A549 (cell line): ENCODE measurements at regions not wholly inside any gene's neighbourhood (a gene's known extent, or its start where the extent isn't known, plus 50 kb on each side); places are given as distances from the start of the nearest gene placed in this dataset.

Experiments used
- ATAC-seq, 2 experiments: fragments of 200-7000 bp in 1 of 2; fragments of >200 bp in 1 of 2; cut with Nextera tagmentation in 1 of 2; cut with Tn5 transposase in 1 of 2; 3 replicates each; pipeline versions ENCODE4 v1.8.0 to v1.9.1; 2018 to 2020; ENCODE audit warnings: mild to moderate bottlenecking in 1 of 2, moderate library complexity in 1 of 2
- CTCF ChIA-PET: fragments of 300-600 bp; sonication (Branson Sonifier 250); formaldehyde crosslinking; extraction: SDS; loops from one replicate; lab custom pipeline; 2021; ENCODE audit warnings: antibody characterized with exemption, inconsistent platforms; lab: Yijun Ruan, JAX
- POLR2A ChIA-PET: fragments of 350-600 bp; formaldehyde crosslinking; extraction: SDS; loops from one replicate; lab custom pipeline; 2021; ENCODE audit warnings: antibody characterized with exemption, inconsistent platforms; lab: Yijun Ruan, JAX
- DNase-seq, 2 experiments: peaks; one replicate each; pipeline versions ENCODE4 v3.0.0 to v3.0.0-alpha.2; 2011 to 2016; ENCODE audit warnings: low read depth in 1 of 2, low spot score in 1 of 2
- FAIRE-seq: peaks from 2 replicates; lab custom pipeline; 2011; peaks lifted over from hg19 to GRCh38; lab: Jason Lieb, UNC
- H3K27ac ChIP-seq, 2 experiments: fragments of >200 bp; sonication (Bioruptor Twin); formaldehyde crosslinking; 3 replicates each; pipeline ENCODE4 v1.5.1; 2016 to 2017
- H3K4me1 ChIP-seq: fragments of >200 bp; sonication (Bioruptor Twin); formaldehyde crosslinking; 3 replicates; pipeline ENCODE4 v1.6.1; 2016
- H3K4me2 ChIP-seq: fragments of >200 bp; sonication (Bioruptor Twin); formaldehyde crosslinking; 3 replicates; pipeline ENCODE4 v1.6.1; 2016
- H3K4me3 ChIP-seq: fragments of >200 bp; sonication (Bioruptor Twin); formaldehyde crosslinking; 3 replicates; pipeline ENCODE4 v1.5.1; 2016
- H3K9me3 ChIP-seq: fragments of >200 bp; sonication (Bioruptor Twin); formaldehyde crosslinking; 3 replicates; pipeline ENCODE4 v1.6.1; 2016
- ATOH8 ChIP-seq: fragments of 250-450 bp; sonication (Bioruptor Pico); IDR thresholded peaks from 2 replicates; pipeline ENCODE4 v1.5.0; 2020; ENCODE audit warnings: low read depth, mild to moderate bottlenecking, moderate library complexity
- CHD2 ChIP-seq: fragments of 150-350 bp; IDR thresholded peaks from 2 replicates; pipeline ENCODE4 v1.6.1; 2014; ENCODE audit warnings: low read length; ENCODE audit not compliant: partially characterized antibody
- CHD4 ChIP-seq: fragments of 200-600 bp; sonication (generic); IDR thresholded peaks from 2 replicates; pipeline ENCODE4 v1.6.1; 2016; ENCODE audit warnings: antibody characterized with exemption, mild to moderate bottlenecking, borderline replicate concordance
- EHF ChIP-seq: fragments of 250-450 bp; sonication (Bioruptor Pico); IDR thresholded peaks from 2 replicates; pipeline ENCODE4 v1.5.0; 2020; ENCODE audit warnings: mild to moderate bottlenecking
- EHMT2 ChIP-seq: fragments of 200-600 bp; sonication (generic); IDR thresholded peaks from 2 replicates; pipeline ENCODE4 v1.6.1; 2016; ENCODE audit warnings: antibody characterized with exemption, low read depth, mild to moderate bottlenecking, moderate library complexity
- ESRRA ChIP-seq: fragments of 150-350 bp; IDR thresholded peaks from 2 replicates; pipeline ENCODE4 v1.6.1; 2014; ENCODE audit warnings: mild to moderate bottlenecking, low read length, borderline replicate concordance
- FOSB ChIP-seq: fragments of 250-450 bp; sonication (Bioruptor Pico); IDR thresholded peaks from 2 replicates; pipeline ENCODE4 v1.5.0; 2020; ENCODE audit warnings: mild to moderate bottlenecking, moderate library complexity
- FOSL2 ChIP-seq, 2 experiments: fragments of 450-650 bp in 1 of 2; fragments of >200 bp in 1 of 2; sonication (Bioruptor Twin) in 1 of 2; formaldehyde crosslinking; IDR thresholded peaks; 2 replicates each; pipeline versions ENCODE4 v1.5.0 to v1.6.1; 2016 to 2020; ENCODE audit warnings: mild to moderate bottlenecking in 1 of 2, moderate library complexity in 1 of 2
- FOXS1 ChIP-seq: fragments of 250-450 bp; sonication (Bioruptor Pico); IDR thresholded peaks from 2 replicates; pipeline ENCODE4 v1.5.0; 2020; ENCODE audit warnings: mild to moderate bottlenecking, moderate library complexity
- HMGXB4 ChIP-seq: fragments of 250-450 bp; sonication (Bioruptor Pico); IDR thresholded peaks from 2 replicates; pipeline ENCODE4 v1.5.0; 2021; ENCODE audit warnings: mild to moderate bottlenecking, moderate library complexity, borderline replicate concordance
- HOXB5 ChIP-seq: fragments of 250-450 bp; sonication (Bioruptor Pico); IDR thresholded peaks from 2 replicates; pipeline ENCODE4 v1.5.0; 2020; ENCODE audit warnings: mild to moderate bottlenecking, moderate library complexity
- JUN ChIP-seq, 2 experiments: fragments of >200 bp; sonication (Bioruptor Twin); formaldehyde crosslinking; IDR thresholded peaks; 2 replicates in 1 of 2; 3 replicates in 1 of 2; pipeline ENCODE4 v1.6.1; 2016 to 2017
- KDM1A ChIP-seq: fragments of 200-600 bp; sonication (generic); IDR thresholded peaks from 2 replicates; pipeline ENCODE4 v1.6.1; 2016; ENCODE audit warnings: low read depth, mild to moderate bottlenecking
- MAZ ChIP-seq: fragments of 150-350 bp; IDR thresholded peaks from 2 replicates; pipeline ENCODE4 v1.6.1; 2014; ENCODE audit warnings: antibody characterized with exemption, low read depth, low read length, borderline replicate concordance
- NPAS2 ChIP-seq: fragments of 250-450 bp; sonication (Bioruptor Pico); IDR thresholded peaks from 2 replicates; pipeline ENCODE4 v1.8.0; 2022; ENCODE audit warnings: mild to moderate bottlenecking, moderate library complexity, borderline replicate concordance
- NR3C1 ChIP-seq: fragments of >200 bp; sonication (Bioruptor Twin); formaldehyde crosslinking; IDR thresholded peaks from 3 replicates; pipeline ENCODE4 v1.6.1; 2017
- RARB ChIP-seq: fragments of 250-450 bp; sonication (Bioruptor Pico); IDR thresholded peaks from 2 replicates; pipeline ENCODE4 v1.8.0; 2021; ENCODE audit warnings: mild to moderate bottlenecking, moderate library complexity
- RCOR1 ChIP-seq: fragments of 150-350 bp; IDR thresholded peaks from 2 replicates; pipeline ENCODE4 v1.6.1; 2014; ENCODE audit warnings: antibody characterized with exemption, low read length, low read depth
- RFX5 ChIP-seq: fragments of 450-650 bp; IDR thresholded peaks from 2 replicates; pipeline ENCODE4 v1.7.1; 2014; ENCODE audit warnings: antibody characterized with exemption, mild to moderate bottlenecking, moderate library complexity
- ZC3H11A ChIP-seq: fragments of 450-650 bp; IDR thresholded peaks from 2 replicates; pipeline ENCODE4 v1.6.1; 2014; ENCODE audit warnings: antibody characterized with exemption, mild to moderate bottlenecking
- ZFP36 ChIP-seq: fragments of 450-650 bp; IDR thresholded peaks from 2 replicates; pipeline ENCODE4 v1.6.1; 2014; ENCODE audit warnings: borderline replicate concordance; ENCODE audit not compliant: partially characterized antibody
- ZNF302 ChIP-seq: fragments of 250-450 bp; sonication (Bioruptor Pico); IDR thresholded peaks from 2 replicates; pipeline ENCODE4 v1.9.0; 2021; ENCODE audit warnings: inconsistent platforms, mild to moderate bottlenecking, moderate library complexity
- WGBS: methylation state at CpG from one replicate; pipeline ENCODE4 v1.1.6; 2017; ENCODE audit errors: missing lambda C conversion rate; 5-methylcytosine and 5-hydroxymethylcytosine counted together
- TF ChIP-seq, protein P1 (sequence below): IDR thresholded peaks from 2 replicates; pipeline ENCODE4 v1.6.1; 2012
- TF ChIP-seq, protein P2 (sequence below): fragments of 450-650 bp; IDR thresholded peaks from 2 replicates; pipeline ENCODE4 v1.6.1; 2014; ENCODE audit warnings: antibody characterized with exemption

- CTCF ChIA-PET: interaction anchor here (0.6 kb wide), 1 partner anchor 607 kb away, joined by 3 read pairs; no protein-coding TSS in a partner anchor
Observed at GRCh38 chr11:26904132-26904531, 89.8 kb upstream of the FIBIN start.

GRCh38 chr11:26904801-26905200 lies 89.1 kb upstream of the FIBIN start:
- no peak for ATAC-seq
- no peak for DNase-seq
- ChIA-PET POLR2A (no interaction called here), CTCF (interaction anchor here (1.0 kb wide), 1 partner anchor 593 kb away, joined by 3 read pairs; no protein-coding TSS in a partner anchor)
- WGBS: 0% methylated on average over 1 of the region's 1 CpG
- Histone ChIP-seq H3K4me1 (no peaks in the 10 kb centered on the region), H3K4me2 (no peak overlapping the region), H3K4me3 (no peak overlapping the region), H3K9me3 (no peaks in the 10 kb centered on the region), H3K27ac (no peak overlapping the region)
- FAIRE-seq: no peak
- TF ChIP-seq ZNF302 (CRISPR knock-in tag) (no peak), EHMT2 (no peak), ZFP36 (no peak), CHD2 (no peak), JUN (IDR thresholded peaks at IDR 0.05) (no peak), RCOR1 (no peak), FOXS1 (CRISPR knock-in tag) (no peak), ATOH8 (no peak), HMGXB4 (CRISPR knock-in tag) (no peak), FOSL2 (IDR thresholded peaks at IDR 0.05) (no peak), FOSL2 (CRISPR knock-in tag; IDR thresholded peaks at IDR 0.05) (no peak), HOXB5 (no peak), RARB (CRISPR knock-in tag) (no peak)
- TF ChIP-seq, protein P1, sequence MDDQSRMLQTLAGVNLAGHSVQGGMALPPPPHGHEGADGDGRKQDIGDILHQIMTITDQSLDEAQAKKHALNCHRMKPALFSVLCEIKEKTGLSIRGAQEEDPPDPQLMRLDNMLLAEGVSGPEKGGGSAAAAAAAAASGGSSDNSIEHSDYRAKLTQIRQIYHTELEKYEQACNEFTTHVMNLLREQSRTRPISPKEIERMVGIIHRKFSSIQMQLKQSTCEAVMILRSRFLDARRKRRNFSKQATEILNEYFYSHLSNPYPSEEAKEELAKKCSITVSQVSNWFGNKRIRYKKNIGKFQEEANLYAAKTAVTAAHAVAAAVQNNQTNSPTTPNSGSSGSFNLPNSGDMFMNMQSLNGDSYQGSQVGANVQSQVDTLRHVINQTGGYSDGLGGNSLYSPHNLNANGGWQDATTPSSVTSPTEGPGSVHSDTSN: no peak
- TF ChIP-seq, protein P2, sequence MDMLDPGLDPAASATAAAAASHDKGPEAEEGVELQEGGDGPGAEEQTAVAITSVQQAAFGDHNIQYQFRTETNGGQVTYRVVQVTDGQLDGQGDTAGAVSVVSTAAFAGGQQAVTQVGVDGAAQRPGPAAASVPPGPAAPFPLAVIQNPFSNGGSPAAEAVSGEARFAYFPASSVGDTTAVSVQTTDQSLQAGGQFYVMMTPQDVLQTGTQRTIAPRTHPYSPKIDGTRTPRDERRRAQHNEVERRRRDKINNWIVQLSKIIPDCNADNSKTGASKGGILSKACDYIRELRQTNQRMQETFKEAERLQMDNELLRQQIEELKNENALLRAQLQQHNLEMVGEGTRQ: no peak

More at GRCh38 chr11:26904132-26904531, 89.8 kb upstream of the FIBIN start:
- Histone ChIP-seq H3K9me3 (no peaks in the 10 kb centered on the region), H3K4me2 (no peak overlapping the region), H3K4me3 (no peak overlapping the region), H3K27ac (no peak overlapping the region), H3K4me1 (no peaks in the 10 kb centered on the region)
- DNase-seq (no peak), FAIRE-seq (no peak), ATAC-seq (no peak)
- 0% methylated on average over 1 of the region's 1 CpG for WGBS
- POLR2A ChIA-PET: no interaction called here
- TF ChIP-seq NR3C1 (no peak), FOSL2 (IDR thresholded peaks at IDR 0.05) (no peak), FOSL2 (CRISPR knock-in tag; IDR thresholded peaks at IDR 0.05) (no peak)

DNA sequence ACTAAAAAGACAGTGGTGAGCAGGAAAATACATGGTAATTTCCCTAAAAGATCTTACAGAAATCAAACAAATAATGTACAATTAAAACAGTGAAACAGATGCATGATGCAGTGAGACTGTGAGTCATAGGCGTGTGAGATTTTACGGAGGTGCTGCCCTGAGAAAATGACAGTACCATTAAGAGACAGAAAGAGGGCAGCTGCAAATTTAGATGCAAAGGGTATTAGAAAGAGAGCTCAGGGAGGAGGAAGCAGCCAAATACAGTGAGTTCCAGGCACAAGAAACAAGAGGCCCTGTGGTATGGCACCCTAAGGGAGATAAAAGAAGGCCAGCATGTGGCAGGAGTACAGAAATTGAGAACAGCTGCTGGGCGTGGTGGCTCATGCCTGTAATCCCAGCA lies 88.5 kb upstream of the FIBIN start:
- Histone ChIP-seq H3K4me2 (no peak overlapping the region), H3K4me3 (no peak overlapping the region), H3K9me3 (no peaks in the 10 kb centered on the region), H3K27ac (no peak overlapping the region), H3K4me1 (no peaks in the 10 kb centered on the region)
- FAIRE-seq (no peak), ATAC-seq (no peak), DNase-seq (no peak)
- POLR2A ChIA-PET: no interaction called here
- 13% methylated on average over 3 of the region's 3 CpGs for WGBS
- CTCF ChIA-PET: interaction anchor here (1.0 kb wide), 1 partner anchor 592 kb away, joined by 3 read pairs; no protein-coding TSS in a partner anchor
- TF ChIP-seq EHF (CRISPR knock-in tag) (no peak), NPAS2 (CRISPR knock-in tag) (no peak), RFX5 (no peak), HMGXB4 (CRISPR knock-in tag) (no peak), ZC3H11A (no peak), RARB (CRISPR knock-in tag) (no peak), KDM1A (no peak), FOSB (CRISPR knock-in tag) (no peak), CHD4 (no peak), MAZ (no peak), ESRRA (no peak)
